Activated CD4-positive, alpha-beta T cell treated with anti-CD3 and anti-CD28 coated beads for 24 hours (primary cell): ENCODE measurements at regions not wholly inside any gene's neighbourhood (a gene's known extent, or its start where the extent isn't known, plus 50 kb on each side); places are given as distances from the start of the nearest gene placed in this dataset.
A peak's percentile ranks its signal among the peaks of the same experiment; 100 is the strongest.
"Not testable (repeated sequence)": the region's sequence is repeated elsewhere in the genome, so short reads cannot be mapped to it uniquely, and the experiment has no call there.

Experiments used
- DNase-seq, 2 donors: peaks; one replicate each; pipeline ENCODE4 v3.0.0-alpha.2; 2020; ENCODE audit warnings: low read depth in 2 of 2

DNA sequence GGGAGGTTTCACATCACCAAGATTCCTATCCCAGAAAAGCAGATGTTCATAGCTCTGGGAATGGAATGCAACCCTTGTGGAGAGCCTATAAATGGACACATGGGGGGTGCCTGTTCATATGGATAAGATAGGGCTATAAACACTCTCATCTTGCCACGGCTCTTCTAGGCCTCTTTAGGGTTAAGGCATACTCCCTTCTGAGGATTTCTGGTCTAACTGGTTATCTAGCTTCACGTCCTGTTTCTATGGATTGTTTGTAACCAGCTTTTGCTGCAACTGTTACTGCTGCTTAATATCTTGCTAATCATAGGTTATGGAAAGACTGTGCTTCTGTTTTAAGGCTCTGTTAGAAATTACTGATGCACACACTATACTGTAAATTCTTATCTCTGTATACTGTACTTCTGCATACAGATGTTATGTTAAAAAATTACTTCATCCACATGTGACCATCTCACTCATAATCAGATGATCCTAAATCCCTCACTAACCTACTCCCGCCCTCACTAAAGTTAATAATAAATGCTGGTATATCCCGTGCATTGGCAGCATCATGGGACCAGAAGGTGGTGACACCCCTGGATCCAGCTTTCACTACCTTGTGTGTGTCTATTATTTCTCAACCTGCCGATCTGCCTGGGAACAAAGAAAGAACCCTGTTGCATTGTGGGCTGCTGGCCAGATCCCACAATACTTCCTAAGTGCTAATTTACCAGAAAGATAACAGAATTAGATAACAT lies 68.7 kb downstream of the PRKAB2 start:
- not testable (repeated sequence) for DNase-seq

DNA sequence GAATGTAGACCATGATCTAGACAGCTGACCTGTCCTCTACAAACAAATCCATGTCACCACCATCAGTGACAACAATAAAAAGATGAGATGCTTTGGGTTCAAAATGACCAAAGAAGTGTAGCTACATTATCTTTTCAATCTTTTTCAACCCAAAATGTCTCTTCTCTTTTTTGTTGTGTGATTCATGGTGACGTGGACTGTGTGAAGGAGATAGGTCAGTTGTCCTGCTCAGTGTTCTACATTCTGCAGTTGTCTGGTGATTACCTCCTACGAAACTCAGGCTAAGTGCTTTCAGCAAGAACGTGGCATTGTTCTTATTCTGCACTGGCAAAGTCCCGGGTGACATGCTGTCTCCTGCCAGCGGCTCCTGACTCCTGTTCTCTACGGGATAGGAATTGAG lies 73.1 kb downstream of the PRKAB2 start:
- no peak for DNase-seq

DNA sequence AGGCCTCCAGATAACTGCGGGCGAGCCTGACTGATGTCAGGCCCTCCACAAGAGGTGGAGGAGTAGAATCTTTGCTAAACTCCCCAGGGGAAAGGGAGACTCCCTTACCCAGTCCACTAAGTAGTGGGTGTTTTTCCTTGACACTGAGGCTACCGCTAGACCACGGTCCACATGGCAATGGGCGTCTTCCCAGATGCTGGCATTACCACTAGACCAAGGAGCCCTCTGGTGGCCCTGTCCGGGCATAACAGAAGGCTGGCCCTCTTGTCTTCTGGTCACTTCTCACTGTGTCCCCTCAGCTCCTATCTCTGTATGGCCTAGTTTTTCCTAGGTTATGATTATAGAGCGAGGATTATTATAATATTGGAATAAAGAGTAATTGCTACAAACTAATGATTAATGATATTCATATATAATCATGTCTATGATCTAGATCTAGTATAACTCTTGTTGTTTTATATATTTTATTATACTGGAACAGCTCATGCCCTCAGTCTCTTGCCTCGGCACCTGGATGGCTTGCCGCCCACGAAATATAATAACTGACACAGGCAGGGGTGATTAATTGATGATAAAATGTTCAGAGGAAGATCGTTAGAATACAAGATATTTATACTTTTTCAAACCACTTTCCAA lies 73.8 kb downstream of the PRKAB2 start:
- DNase-seq = not testable (repeated sequence)

DNA sequence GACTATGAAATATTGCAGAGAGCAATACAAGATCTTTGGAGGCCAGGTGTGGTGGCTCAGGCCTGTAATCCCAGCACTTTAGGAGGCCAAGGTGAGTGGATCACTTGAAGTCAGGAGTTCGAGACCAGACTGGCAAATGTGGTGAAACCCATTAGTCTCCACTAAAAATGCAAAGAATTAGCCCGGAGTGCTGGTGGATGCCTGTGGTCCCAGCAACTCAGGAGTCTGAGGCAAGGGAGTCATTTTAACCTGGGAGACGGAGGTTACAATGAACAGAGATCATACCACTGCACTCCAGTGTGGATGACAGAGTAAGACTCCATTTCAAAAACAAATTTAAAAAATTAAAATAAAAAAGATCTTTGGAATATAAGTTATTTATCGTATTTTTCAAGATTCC lies 76.6 kb downstream of the PRKAB2 start:
- no peak for DNase-seq

DNA sequence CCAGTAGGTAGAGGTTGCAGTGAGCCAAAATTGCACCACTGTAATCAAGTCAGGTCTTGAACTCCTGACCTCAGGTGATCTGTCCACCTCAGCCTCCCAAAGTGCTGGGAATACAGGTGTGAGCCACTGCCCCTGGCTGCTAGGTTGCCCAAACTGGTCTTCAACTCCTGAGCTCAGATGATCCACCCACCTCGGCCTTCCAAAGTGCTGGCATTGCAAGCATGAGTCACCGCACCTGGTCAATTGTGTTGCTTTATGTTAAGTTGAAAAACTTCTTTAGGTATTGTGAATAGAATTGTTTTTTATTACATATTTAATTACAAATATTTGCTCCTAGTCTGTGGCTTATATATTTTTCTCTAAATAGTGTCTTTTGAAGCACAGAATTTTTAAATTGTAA lies 80.5 kb downstream of the PRKAB2 start:
- DNase-seq = no peak

DNA sequence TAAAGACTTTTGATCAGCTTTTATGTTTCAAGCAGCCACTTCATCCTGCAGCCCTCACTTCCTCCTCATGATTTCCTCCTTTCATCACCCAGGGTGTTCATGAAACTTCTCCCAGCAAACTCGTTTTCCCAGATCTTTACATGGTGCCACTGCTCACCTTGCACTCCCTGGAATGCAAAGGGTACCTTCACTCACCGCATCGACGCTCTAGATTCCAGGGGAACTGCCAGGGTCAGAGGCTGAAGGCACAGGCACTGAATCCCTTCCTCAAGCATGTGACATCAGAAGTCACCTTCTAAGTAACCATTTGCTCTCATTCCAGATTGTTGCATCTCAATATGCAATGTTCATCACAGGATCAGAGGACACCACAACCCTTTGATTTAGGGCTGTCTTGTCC lies 82.8 kb downstream of the PRKAB2 start:
- DNase-seq = no peak

DNA sequence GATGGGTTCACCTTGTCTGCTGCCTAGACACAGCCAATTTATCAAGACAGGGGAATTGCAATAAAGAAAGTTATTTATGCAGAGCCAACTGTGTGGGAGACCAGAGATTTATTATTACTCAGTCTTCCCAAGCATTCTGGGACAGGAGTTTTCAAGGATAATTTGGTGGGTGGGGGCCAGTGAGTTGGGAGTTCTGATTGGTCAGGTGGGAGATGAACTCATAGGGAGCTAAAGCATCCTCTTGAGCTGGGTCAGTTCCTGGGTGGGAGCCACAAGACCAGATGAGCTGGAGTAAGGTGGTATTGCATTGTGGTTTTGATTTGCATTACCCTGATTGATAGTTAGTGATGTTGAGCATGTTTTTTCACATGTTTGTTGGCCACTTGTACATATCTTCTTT lies 86.1 kb downstream of the PRKAB2 start:
- DNase-seq = no peak

DNA sequence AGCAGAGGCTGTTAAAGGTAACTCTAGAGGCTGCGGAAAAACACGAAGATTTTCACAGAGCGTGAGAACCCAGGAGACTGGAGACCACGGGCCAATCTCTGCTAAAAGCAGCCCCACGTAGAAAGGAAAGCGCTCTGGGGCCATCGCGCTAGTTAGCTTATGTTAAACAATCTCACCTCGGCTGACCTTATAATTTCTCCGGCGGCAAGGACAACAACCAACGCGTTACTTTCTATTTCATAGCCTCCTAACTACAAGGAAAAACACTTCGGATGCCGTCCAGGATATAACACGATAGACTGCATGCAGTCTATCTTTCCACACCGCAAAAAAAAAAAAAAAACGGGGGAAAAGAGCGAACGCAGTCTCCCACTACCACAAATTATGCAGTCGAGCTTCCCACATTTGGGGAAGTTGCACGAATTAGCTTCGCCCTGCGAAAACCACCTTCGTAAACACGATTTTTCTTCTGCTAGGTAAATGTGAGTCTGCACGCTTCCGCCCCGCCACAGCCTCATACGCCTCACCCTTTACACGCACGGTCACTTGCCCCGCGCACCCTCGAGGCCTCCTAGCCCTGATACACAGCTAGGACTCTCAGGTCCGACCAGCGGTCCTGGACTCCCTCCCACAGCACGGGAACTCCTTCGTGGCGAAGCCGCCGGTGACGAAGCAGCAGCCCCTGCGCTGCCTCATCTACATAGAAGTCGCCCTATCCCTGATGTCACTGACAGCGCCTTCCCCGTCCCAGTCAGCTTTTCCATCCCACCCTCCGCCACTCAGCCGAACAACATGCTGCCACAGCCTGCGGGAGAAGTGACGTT lies 87.8 kb downstream of the PRKAB2 start:
- peak; percentile 73 to 74 for DNase-seq

DNA sequence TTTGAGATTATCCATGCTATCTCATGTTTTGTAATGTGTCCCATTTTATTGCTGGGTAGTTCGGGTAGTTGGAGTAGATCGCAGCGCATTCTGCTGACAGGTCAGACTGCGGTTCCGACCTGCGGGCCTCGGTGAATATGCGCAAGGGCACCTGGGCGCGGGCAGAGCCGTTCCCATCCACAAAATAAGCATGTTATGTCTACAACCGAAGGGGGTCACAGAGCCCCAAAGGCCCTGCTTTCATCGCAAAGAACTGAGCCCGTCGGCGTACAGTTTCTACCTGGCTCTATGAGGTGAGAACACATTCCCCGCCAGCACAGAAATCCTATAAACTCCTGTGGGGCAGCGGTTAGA lies 88.4 kb downstream of the PRKAB2 start:
- no peak for DNase-seq

DNA sequence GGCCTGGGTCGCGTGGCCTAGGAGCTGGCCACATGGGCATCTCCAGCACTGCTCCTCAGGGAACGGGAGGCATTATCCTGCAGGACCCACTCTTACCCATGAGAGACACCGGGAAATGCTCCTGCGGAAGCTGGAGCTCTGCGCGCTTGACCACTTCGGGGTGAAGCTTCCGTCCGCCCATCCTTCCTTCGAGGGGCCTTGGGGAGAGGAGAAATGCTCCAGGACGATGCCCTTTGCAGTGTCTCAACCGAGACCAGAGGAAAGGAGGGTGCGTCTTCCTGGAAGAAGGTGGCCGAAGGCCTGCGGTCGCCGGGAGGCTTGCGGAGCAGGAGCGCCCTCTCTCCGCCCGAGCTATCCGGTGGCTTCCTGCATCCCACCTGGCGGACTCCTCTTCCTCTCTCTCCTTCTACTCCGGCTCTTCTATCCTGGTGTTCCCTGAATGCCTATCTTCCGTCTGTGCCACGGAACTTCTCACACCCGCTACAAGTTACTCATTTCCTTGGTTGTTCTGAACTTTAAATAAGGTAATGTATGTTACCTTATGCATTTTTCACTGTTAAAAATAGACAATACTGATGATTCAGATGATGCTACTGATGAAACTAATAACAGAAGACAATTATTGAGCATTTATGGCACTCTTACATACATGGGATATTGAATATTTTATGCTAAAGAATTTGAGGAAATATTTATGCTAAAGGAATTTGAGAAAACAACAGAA lies 91.4 kb downstream of the PRKAB2 start:
- no peak for DNase-seq

DNA sequence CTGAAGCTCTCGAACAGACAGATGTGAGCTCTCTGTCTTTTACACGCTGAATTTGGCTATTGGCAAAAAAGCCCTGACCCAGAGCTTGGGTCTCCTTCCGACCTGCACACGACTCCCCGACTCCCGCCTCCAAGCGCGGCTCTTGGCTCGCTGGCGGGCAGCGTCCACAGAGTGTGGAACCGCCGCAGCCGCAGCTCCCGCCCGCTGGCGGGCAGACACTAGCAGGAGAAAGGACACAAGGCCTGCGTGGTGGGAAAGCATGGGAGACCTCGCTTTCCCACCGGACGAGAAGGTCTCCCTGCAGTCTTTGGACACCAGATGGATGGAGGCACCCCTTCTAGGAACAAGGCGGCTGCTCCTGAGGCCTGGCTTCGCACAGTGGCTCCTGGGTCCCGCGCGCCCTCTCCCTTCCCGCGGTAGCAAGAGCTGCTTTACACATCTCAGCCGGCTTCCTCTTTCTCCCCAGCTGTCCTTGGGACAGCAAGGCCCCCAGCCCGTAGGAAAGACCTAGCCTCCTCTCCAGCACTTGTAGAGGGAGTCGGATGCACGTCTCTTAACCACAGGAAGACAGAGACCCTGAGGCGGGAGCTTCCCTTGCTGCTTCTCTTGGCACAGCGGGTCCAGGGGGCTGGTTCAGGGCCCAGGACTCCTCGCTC lies 92.1 kb downstream of the PRKAB2 start:
- no peak for DNase-seq

DNA sequence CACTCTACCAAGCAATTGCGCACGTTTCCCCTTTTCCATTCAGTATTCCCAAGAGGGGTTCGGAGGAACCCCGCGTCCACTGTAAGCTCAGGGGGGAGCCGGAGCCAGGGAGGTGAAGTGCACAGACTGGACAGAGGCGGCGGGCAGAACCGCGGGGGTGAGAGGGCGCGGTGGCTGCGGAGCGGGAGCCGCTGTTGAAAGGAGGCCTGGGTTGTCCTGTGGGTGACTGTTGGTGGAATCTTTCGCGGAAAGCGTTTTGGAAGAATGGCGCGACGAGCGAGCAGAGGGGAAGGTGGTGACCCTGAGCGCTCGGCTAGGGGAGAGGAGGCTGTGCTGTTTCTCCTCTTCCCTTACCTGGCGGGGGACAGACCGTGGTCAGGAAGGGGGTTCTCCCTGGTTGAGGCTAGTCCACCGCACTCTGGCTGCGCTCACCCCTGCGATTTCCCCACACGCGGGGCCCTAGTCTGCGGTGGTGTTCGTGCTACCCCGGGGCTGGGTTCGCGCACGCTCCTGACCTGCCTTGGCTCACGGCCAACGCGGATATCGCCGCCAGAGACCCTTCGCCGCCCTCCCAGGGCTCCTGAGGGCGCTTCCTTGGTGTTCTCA lies 92.8 kb downstream of the PRKAB2 start:
- DNase-seq = no peak

DNA sequence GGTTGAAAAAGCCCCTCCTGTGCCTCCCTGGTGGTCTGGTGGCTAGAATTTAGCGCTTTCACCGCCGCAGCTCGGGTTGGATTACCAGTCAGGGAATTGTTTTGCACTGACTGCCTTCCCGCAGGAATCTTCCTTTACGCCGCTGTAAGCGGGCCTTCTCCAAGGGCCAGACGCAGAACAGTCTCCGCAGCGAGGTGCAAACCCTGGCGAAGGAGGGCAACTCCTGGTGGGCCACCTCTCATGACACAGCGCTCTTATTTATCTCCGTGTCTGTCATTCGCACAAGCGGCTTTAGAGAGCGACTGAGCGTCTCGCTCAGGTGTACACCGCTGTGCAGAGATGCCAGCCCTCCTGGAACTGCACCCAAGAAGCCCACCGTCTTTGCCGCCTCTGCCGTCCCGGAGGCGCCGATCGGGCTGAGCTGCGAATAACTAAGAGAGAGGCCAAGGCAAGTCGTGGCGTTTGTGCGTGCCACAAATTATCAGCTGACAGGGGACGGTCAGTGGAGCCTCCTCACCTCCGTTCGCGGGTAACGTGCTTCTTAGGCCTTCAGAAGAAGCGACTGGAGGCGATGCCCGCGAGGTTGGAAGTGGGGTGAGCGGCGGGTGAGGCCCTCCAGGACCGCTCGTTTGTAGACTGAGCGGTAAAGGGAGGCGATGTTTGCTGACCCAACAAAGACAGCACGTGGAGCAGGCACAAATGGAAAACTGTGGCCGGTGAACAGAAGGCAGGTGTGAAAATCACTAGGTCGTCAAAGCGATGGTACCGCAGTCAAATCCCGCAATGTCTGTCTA lies 93.5 kb downstream of the PRKAB2 start:
- no peak for DNase-seq

DNA sequence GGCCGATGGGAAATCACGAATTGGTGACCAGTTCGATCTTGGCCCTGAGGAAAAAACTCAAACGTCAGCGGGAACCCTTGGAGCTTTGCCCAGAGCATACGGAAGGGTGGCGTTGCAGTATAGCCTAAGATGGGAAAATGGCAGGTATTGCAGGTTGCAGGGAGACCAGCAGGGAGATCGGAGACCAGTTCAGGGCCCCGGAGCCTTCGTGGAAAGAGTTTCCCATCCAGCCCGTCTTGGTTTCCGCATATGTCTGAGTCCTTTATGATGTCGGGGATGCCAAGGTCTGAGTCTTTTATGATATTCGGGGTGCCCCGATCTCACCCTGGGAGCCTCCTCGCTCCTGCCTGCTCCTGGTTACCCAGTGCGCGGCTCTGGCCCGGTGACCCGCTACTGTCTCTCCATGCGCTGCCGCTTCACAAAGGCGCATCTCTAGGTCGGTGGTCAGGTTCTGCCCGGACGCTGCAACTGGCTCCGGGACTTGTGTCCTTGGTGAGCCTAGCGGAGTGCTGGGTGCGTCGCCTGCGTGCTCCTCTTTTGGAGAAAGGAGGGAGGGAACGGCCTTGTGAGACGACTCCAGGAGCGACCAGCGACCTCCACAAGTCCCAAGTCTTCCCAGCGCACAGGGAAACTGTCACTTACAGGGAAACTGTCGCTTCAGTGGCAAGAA lies 94.2 kb downstream of the PRKAB2 start:
- no peak for DNase-seq

DNA sequence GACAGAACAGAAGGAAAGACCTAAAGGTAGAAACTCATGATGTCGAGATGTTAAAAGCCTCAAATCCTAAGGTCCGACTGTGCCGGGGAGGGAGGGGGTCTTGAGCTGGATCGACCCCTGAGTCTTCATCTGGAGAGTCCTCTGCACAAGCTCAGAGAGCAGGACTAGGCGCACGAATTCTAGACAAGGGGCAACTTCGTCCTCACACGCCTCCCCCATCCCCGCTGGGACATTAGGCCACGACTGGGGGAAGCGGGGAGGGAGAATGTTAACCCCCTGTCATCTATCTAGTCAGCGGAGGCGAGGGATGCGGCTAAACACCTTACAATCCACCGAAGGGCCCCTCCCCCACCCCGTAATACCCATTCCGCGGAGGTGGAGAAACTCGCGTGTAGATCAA lies 94.7 kb downstream of the PRKAB2 start:
- DNase-seq = no peak

DNA sequence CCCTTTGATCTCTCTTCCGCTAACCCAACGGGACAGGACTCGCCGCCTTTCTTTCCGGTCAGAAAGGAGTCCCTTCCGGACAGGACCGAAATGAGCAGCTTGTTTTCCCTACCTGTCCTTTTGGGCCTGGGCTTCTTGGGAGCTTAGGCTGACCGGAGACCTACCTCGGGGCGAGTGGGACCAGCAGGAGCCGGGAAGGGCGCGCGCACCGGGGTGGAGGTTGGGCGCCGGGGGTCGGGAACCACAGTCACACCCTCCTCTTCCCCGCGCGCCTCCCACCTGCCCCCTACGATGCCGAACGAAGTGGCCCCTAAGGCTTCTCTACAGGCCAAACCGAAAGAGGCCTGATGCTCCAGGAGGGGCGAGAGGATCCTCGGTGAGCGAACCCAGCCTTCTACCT lies 95.2 kb downstream of the PRKAB2 start:
- no peak for DNase-seq

DNA sequence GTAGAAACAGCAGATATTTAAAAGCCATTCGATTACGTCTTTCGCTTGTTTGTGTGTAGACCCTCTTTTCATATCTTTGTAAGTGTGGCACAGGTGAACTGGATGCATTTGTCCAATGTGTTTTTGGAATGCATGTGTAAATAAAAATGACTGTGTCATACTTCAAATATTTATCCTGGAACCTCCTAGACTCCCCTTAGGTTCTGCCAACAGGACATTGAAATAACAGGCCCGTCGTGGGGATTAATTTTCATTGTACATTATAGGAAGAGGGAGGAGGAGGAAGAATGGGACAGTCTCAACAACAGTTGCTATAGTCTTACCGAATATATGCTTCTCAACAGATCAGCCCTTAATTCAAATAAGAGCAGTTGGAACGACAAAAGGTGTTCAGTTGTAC lies 95.8 kb downstream of the PRKAB2 start:
- no peak for DNase-seq

DNA sequence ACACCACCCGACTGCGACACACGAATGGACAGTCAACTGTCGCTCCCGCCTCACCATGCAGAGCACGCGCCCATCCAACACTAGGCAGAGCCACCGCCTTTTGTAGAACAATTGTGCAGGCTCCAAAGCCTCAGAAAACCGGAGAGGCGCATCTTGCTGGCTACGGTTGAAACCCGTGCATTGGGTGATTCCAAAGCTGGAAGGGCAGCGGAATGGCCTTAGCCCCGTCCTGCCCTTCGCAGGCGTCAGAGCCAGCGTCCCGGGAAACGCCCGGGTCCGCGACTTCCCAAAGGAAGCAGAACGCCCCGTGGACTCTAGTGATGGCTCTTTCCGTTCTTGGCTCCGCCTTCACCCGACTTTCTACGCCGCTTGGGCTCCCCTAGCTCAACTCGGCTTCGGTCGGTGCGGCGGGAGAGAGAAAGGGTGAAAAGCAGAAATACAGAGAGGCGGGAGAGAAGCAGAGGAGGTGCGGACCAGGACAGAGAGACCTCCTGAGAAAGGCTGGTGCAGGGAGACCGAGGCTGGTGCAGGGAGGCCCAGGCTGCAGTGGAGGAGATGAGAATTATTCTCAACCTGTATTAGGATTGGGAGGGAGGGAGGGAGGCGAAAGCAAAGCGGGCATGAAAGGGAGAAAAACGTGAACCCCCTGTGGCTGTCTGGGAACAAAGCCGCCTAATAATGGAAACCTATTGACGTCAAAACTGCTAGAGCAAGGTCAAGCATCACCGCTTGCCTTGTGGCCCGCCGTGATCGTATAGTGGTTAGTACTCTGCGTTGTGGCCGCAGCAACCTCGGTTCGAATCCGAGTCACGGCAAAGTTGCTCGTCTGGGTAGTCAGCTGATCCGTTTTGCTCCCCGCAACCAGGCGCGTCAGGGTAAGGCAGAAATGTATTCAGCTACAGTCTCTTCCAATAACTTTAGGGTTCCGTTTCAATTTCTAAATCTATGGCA lies 99.5 kb downstream of the PRKAB2 start:
- DNase-seq = no peak

DNA sequence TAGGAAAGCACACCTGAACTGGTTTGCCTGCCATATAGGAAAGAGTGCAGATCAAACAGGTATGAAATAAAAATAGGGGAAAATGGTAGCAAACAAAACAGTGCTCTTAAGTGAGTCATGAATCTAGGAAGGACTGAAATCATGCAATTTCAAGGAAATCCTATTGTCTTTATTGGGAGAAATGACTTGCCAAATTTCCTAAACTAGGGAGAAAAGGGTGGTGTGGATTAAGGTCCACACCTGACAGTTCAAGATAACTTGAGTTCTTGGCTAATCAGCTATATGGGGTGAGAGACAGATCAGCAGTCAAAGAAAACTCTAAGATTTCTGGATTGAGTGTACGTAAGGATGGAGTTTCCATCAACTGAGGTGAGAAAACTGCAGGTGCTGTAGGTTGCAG lies 101.1 kb downstream of the PRKAB2 start:
- no peak for DNase-seq
